PC-3 (cell line): ENCODE measurements at regions not wholly inside any gene's neighbourhood (a gene's known extent, or its start where the extent isn't known, plus 50 kb on each side); places are given as distances from the start of the nearest gene placed in this dataset.

Experiments used
- CTCF ChIP-seq: fragments of 300-600 bp; sonication (generic); conservative IDR thresholded peaks from 2 replicates; pipeline ENCODE4 v1.5.1; 2017; ENCODE audit warnings: antibody characterized with exemption, low read depth, mild to moderate bottlenecking, low read length
- EZH2phosphoT487 ChIP-seq: fragments of 300-600 bp; sonication (generic); IDR thresholded peaks from 2 replicates; pipeline ENCODE4 v1.6.1; 2018; ENCODE audit warnings: mild to moderate bottlenecking, antibody characterized with exemption, low read length, borderline replicate concordance

GRCh38 chrX:78384486-78384885 is 57.1 kb upstream of the CYSLTR1 start:
- no peak for TF ChIP-seq CTCF
- no peak for TF ChIP-seq EZH2phosphoT487
